ENCODE measurements at regions not wholly inside any gene's neighbourhood (a gene's known extent, or its start where the extent isn't known, plus 50 kb on each side); places are given as distances from the start of the nearest gene placed in this dataset.

DNA sequence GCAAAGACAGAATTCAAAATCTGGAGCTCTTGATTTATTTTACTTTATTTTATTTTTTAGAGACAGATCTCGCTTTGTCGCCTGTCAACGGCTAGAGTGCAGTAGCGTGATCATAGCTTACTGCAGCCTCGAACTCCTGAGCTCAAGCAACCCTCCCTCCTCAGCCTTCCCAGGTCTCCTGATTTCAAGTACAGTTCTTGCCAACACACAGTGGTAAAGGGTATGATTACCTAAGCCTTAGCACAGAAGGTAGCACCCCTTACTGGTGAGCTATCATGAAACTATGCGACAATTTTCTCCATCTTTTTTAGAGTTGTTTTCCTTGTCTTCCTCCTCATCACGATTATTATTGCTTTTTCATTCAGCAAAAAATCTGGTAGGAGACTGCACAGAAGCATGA lies 94.3 kb upstream of the ETV6 start:
- TF ChIP-seq, protein P1, sequence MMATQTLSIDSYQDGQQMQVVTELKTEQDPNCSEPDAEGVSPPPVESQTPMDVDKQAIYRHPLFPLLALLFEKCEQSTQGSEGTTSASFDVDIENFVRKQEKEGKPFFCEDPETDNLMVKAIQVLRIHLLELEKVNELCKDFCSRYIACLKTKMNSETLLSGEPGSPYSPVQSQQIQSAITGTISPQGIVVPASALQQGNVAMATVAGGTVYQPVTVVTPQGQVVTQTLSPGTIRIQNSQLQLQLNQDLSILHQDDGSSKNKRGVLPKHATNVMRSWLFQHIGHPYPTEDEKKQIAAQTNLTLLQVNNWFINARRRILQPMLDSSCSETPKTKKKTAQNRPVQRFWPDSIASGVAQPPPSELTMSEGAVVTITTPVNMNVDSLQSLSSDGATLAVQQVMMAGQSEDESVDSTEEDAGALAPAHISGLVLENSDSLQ (IDR thresholded peaks at IDR 0.05): no peak
- TF ChIP-seq SP1 (IDR thresholded peaks at IDR 0.05) (no peak), ELF4 (IDR thresholded peaks at IDR 0.05) (no peak), BHLHE40 (IDR thresholded peaks at IDR 0.05; ENCODE audit: borderline replicate concordance) (no peak), LEF1 (IDR thresholded peaks at IDR 0.05; ENCODE audit: borderline replicate concordance) (no peak), HDGF (IDR thresholded peaks at IDR 0.05; ENCODE audit: borderline replicate concordance) (no peak)
